Amniotic stem cell (primary cell): ENCODE measurements at regions not wholly inside any gene's neighbourhood (a gene's known extent, or its start where the extent isn't known, plus 50 kb on each side); places are given as distances from the start of the nearest gene placed in this dataset.

Experiments
- DNase-seq: peaks from one replicate; lab custom pipeline; 2025; lab: John Stamatoyannopoulos, UW

GRCh38 chrX:104307341-104307740 is 52.6 kb upstream of the ESX1 start:
- DNase-seq: no peak

DNA sequence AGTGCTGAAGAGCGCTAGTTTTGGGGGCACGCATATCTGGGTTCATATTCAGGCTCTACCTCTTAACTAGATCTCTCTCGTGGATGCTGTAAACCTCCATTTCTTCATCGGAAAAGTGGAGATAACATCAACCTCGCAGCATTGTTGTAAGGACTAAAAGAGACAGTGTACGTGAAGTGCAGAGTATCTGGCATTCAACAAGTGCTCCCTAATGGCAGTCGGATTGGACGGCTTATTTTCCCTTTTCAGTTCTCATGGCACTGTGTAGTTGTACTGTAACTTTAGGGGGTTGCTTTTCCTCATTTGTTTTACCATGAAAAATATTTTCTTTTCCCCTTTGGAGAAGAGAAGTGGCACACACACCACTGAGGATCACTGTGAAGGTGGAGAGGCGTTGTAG is 51.4 kb upstream of the ESX1 start:
- DNase-seq: no peak
